ENCODE measurements at regions not wholly inside any gene's neighbourhood (a gene's known extent, or its start where the extent isn't known, plus 50 kb on each side); places are given as distances from the start of the nearest gene placed in this dataset.

DNA sequence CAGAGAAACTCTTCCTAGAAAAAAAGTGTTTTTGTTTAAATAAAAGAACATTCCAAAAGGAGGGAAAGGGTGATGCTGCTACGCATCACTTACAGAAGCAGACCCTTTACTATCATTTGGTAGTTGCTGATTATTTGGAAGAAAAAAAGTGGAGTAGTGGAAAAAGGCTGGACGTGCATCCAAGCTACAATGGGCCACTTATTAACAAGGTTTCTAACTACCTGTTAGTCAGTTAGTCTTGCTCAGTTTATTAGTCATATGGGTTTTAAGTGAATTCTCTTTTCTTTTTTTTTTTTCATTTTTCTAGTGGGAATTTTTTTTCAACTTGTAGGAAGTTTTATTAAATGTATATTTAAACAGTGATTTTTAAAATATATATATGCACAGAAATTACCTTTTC lies 866.0 kb downstream of the MCTP2 start:
- H3K27me3 ChIP-seq (ENCODE audit: insufficient read depth), result no peaks in the 10 kb centered on the region
- DNase-seq, result no peak
- H3K9me3 ChIP-seq, result no peaks in the 10 kb centered on the region; the same call in 1 of the 2 replicates
- WGBS (ENCODE audit: low lambda C conversion rate), result 6% methylated on average over 2 of the region's 2 CpGs
- H3K9me2 ChIP-seq, result no peaks in the 10 kb centered on the region
- no peak overlapping the region for H3K27ac ChIP-seq (ENCODE audit: low read depth in 2 of 2, low read length in 1 of 2)
- no peaks in the 10 kb centered on the region for H3F3A ChIP-seq (replicated peaks; ENCODE audit: insufficient read depth)
- no peaks in the 10 kb centered on the region for H3K79me2 ChIP-seq (ENCODE audit: insufficient read depth)
- H3K4me2 ChIP-seq, result no peak overlapping the region
- H3K9ac ChIP-seq, result no peak overlapping the region
- H3K36me3 ChIP-seq (replicated peaks in 1 of 2; ENCODE audit: control insufficient read depth in 1 of 2, insufficient read depth in 2 of 2, low read length in 1 of 2), result no peaks in the 10 kb centered on the region
- TF ChIP-seq TEAD4 (IDR thresholded peaks at IDR 0.05; ENCODE audit: borderline replicate concordance, insufficient read depth), result no peak
- TF ChIP-seq IRF3 (IDR thresholded peaks at IDR 0.05; ENCODE audit: low read depth, low read length), result no peak
- no peak for TF ChIP-seq MAX (IDR thresholded peaks at IDR 0.05; ENCODE audit: low read depth)
- TF ChIP-seq GABPA (IDR thresholded peaks at IDR 0.05; ENCODE audit: low read depth), result no peak
- no peak for TF ChIP-seq EP300 (IDR thresholded peaks at IDR 0.05; ENCODE audit: borderline replicate concordance in 1 of 2, low read depth in 1 of 2, low read length in 1 of 2)
- no peak for TF ChIP-seq FOXM1 (IDR thresholded peaks at IDR 0.05; ENCODE audit: low read depth)
- TF ChIP-seq RAD21 (IDR thresholded peaks at IDR 0.05; ENCODE audit: low read length), result no peak
- TF ChIP-seq MXI1 (IDR thresholded peaks at IDR 0.05; ENCODE audit: low read depth, low read length), result no peak
- no peaks in the 10 kb centered on the region for H3K4me1 ChIP-seq (ENCODE audit: control insufficient read depth in 1 of 2, insufficient read depth in 2 of 2, low read depth in 1 of 2, low read length in 1 of 2)
- CTCF ChIA-PET, result no interaction called here
- no peak overlapping the region for H3K4me3 ChIP-seq (ENCODE audit: low read depth in 2 of 2, low read length in 1 of 2)
- POLR2A ChIA-PET, result no interaction called here
- no peaks in the 10 kb centered on the region for H4K20me1 ChIP-seq (ENCODE audit: insufficient read depth)
- H2AFZ ChIP-seq (ENCODE audit: low read depth), result no peak overlapping the region

GRCh38 chr15:95105229-95105628 lies 873.9 kb downstream of the MCTP2 start:
- Histone ChIP-seq H4K20me1 (ENCODE audit: insufficient read depth) (no peaks in the 10 kb centered on the region), H2AFZ (ENCODE audit: low read depth) (no peak overlapping the region), H3F3A (replicated peaks; ENCODE audit: insufficient read depth) (no peaks in the 10 kb centered on the region), H3K27me3 (ENCODE audit: insufficient read depth) (no peaks in the 10 kb centered on the region), H3K4me2 (no peak overlapping the region), H3K4me3 (ENCODE audit: low read depth in 2 of 2, low read length in 1 of 2) (no peak overlapping the region), H3K36me3 (replicated peaks in 1 of 2; ENCODE audit: control insufficient read depth in 1 of 2, insufficient read depth in 2 of 2, low read length in 1 of 2) (no peaks in the 10 kb centered on the region), H3K9me2 (no peaks in the 10 kb centered on the region), H3K4me1 (ENCODE audit: control insufficient read depth in 1 of 2, insufficient read depth in 2 of 2, low read depth in 1 of 2, low read length in 1 of 2) (no peaks in the 10 kb centered on the region), H3K27ac (ENCODE audit: low read depth in 2 of 2, low read length in 1 of 2) (no peak overlapping the region), H3K79me2 (ENCODE audit: insufficient read depth) (no peaks in the 10 kb centered on the region), H3K9me3 (no peaks in the 10 kb centered on the region), H3K9ac (no peak overlapping the region)
- ChIA-PET POLR2A (no interaction called here), CTCF (no interaction called here)
- DNase-seq, result no peak
- no peak for TF ChIP-seq NFIC (IDR thresholded peaks at IDR 0.05; ENCODE audit: borderline replicate concordance)
- TF ChIP-seq, protein P1, sequence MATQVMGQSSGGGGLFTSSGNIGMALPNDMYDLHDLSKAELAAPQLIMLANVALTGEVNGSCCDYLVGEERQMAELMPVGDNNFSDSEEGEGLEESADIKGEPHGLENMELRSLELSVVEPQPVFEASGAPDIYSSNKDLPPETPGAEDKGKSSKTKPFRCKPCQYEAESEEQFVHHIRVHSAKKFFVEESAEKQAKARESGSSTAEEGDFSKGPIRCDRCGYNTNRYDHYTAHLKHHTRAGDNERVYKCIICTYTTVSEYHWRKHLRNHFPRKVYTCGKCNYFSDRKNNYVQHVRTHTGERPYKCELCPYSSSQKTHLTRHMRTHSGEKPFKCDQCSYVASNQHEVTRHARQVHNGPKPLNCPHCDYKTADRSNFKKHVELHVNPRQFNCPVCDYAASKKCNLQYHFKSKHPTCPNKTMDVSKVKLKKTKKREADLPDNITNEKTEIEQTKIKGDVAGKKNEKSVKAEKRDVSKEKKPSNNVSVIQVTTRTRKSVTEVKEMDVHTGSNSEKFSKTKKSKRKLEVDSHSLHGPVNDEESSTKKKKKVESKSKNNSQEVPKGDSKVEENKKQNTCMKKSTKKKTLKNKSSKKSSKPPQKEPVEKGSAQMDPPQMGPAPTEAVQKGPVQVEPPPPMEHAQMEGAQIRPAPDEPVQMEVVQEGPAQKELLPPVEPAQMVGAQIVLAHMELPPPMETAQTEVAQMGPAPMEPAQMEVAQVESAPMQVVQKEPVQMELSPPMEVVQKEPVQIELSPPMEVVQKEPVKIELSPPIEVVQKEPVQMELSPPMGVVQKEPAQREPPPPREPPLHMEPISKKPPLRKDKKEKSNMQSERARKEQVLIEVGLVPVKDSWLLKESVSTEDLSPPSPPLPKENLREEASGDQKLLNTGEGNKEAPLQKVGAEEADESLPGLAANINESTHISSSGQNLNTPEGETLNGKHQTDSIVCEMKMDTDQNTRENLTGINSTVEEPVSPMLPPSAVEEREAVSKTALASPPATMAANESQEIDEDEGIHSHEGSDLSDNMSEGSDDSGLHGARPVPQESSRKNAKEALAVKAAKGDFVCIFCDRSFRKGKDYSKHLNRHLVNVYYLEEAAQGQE (IDR thresholded peaks at IDR 0.05; ENCODE audit: low read depth, low read length), result no peak
- WGBS (ENCODE audit: low lambda C conversion rate), result 0% methylated on average over 2 of the region's 2 CpGs
